ENCODE measurements at regions not wholly inside any gene's neighbourhood (a gene's known extent, or its start where the extent isn't known, plus 50 kb on each side); places are given as distances from the start of the nearest gene placed in this dataset.

DNA sequence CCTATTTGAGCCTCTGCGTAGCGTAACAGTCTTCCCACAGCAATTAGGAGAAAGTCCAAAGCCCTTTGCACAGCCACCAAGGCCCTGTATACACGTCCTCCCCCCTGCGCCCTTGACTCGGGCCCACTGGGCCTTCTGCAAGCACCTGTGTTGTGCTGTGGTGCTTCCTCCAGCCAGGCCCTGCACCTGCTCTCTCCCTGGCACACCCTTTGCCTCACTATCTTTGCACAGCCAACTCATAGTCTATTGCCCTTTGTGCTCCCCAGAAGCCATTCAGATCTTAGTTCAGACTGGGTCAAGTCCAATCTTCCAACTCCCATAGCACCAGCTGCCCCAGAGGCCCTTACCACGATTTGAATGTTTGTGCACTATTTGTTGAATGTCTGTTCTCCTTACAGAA lies 271.6 kb upstream of the MGAT5 start (continued):
- TF ChIP-seq ZNF462 (CRISPR knock-in tag; IDR thresholded peaks at IDR 0.05) = no peak

GRCh38 chr2:133985563-133985962 lies 268.3 kb upstream of the MGAT5 start:
- DNase-seq (ENCODE audit: low spot score) (no peak), ATAC-seq (no peak)
- H3K4me1 ChIP-seq (ENCODE audit: insufficient read depth) = no peaks in the 10 kb centered on the region
- no peak overlapping the region for H3K27ac ChIP-seq (ENCODE audit: low read depth)
- H3K4me2 ChIP-seq = no peak overlapping the region
- H3K27me3 ChIP-seq (ENCODE audit: insufficient read depth) = no peaks in the 10 kb centered on the region
- H4K20me1 ChIP-seq (replicated peaks; ENCODE audit: insufficient read depth) = no peaks in the 10 kb centered on the region
- Mint-ChIP-seq H3K4me1 (peaks cover 4% of the 10 kb centered on the region; the same call in 2 of the 3 replicates), H3K27me3 (ENCODE audit: insufficient read depth, low read depth, poor library complexity) (peaks cover 2% of the 10 kb centered on the region), H3K9me3 (peaks cover 4% of the 10 kb centered on the region; the same call in 1 of the 3 replicates), H3K4me3 (no peak overlapping the region), H3K27ac (no peak overlapping the region), H3K36me3 (ENCODE audit: low read depth) (no peaks in the 10 kb centered on the region; the same call in 2 of the 3 replicates)
- no peak overlapping the region for H2AFZ ChIP-seq
- no peaks in the 10 kb centered on the region for H3F3A ChIP-seq (replicated peaks; ENCODE audit: low read depth)
- no peaks in the 10 kb centered on the region for H3K79me2 ChIP-seq (replicated peaks; ENCODE audit: insufficient read depth)
- H3K9me2 ChIP-seq (ENCODE audit: insufficient read depth) = peaks cover 3% of the 10 kb centered on the region; the same call in 1 of the 2 replicates
- H3K4me3 ChIP-seq = no peak overlapping the region
- H3K36me3 ChIP-seq (ENCODE audit: insufficient read depth) = no peaks in the 10 kb centered on the region
- TF ChIP-seq, protein P1, sequence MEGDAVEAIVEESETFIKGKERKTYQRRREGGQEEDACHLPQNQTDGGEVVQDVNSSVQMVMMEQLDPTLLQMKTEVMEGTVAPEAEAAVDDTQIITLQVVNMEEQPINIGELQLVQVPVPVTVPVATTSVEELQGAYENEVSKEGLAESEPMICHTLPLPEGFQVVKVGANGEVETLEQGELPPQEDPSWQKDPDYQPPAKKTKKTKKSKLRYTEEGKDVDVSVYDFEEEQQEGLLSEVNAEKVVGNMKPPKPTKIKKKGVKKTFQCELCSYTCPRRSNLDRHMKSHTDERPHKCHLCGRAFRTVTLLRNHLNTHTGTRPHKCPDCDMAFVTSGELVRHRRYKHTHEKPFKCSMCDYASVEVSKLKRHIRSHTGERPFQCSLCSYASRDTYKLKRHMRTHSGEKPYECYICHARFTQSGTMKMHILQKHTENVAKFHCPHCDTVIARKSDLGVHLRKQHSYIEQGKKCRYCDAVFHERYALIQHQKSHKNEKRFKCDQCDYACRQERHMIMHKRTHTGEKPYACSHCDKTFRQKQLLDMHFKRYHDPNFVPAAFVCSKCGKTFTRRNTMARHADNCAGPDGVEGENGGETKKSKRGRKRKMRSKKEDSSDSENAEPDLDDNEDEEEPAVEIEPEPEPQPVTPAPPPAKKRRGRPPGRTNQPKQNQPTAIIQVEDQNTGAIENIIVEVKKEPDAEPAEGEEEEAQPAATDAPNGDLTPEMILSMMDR (conservative IDR thresholded peaks at IDR 0.05; ENCODE audit: low read depth in 2 of 2) = no peak
- TF ChIP-seq EZH2 (IDR thresholded peaks at IDR 0.05; ENCODE audit: low read depth, unreplicated experiment) (no peak), STAT1 (IDR thresholded peaks at IDR 0.05; ENCODE audit: unreplicated experiment) (no peak), CREB1 (CRISPR knock-in tag; IDR thresholded peaks at IDR 0.05; ENCODE audit: low read depth) (no peak), ZNF462 (CRISPR knock-in tag; IDR thresholded peaks at IDR 0.05) (no peak), ZNF114 (CRISPR knock-in tag; IDR thresholded peaks at IDR 0.05) (no peak)

All from GM23338 (cell line).